ENCODE measurements at regions not wholly inside any gene's neighbourhood (a gene's known extent, or its start where the extent isn't known, plus 50 kb on each side); places are given as distances from the start of the nearest gene placed in this dataset.
A peak's percentile ranks its signal among the peaks of the same experiment; 100 is the strongest.

GRCh38 chr4:31585503-31585902, 865.3 kb downstream of the PCDH7 start:
- DNase-seq (ENCODE audit: low spot score) = no peak
- FAIRE-seq = no peak

GRCh38 chr4:31592293-31592692, 872.1 kb downstream of the PCDH7 start:
- FAIRE-seq = no peak
- no peak for DNase-seq (ENCODE audit: low spot score)

- DNase-seq (ENCODE audit: low spot score) = no peak
- FAIRE-seq = no peak
Measured at GRCh38 chr4:31595496-31595895, 875.3 kb downstream of the PCDH7 start.

GRCh38 chr4:31598639-31599038, 878.5 kb downstream of the PCDH7 start:
- DNase-seq (ENCODE audit: low spot score) (no peak), FAIRE-seq (no peak)

- FAIRE-seq = no peak
Measured at GRCh38 chr4:31601793-31602192, 881.6 kb downstream of the PCDH7 start.

GRCh38 chr4:31613946-31614623, 893.9 kb downstream of the PCDH7 start:
- peak; percentile 20 for FAIRE-seq
- DNase-seq (ENCODE audit: low spot score) = peak; percentile 60

More at GRCh38 chr4:31601793-31602192, 881.6 kb downstream of the PCDH7 start:
- no peak for DNase-seq (ENCODE audit: low spot score)

- DNase-seq (ENCODE audit: low spot score) (no peak), FAIRE-seq (no peak)
Measured at GRCh38 chr4:31617667-31618066, 897.5 kb downstream of the PCDH7 start.

GRCh38 chr4:31620476-31620875, 900.3 kb downstream of the PCDH7 start:
- DNase-seq (ENCODE audit: low spot score) = no peak
- no peak for FAIRE-seq

GRCh38 chr4:31645236-31645635, 925.1 kb downstream of the PCDH7 start:
- no peak for DNase-seq (ENCODE audit: low spot score)
- FAIRE-seq = no peak

- DNase-seq (ENCODE audit: low spot score) = no peak
- FAIRE-seq = no peak
Measured at GRCh38 chr4:31647786-31648185, 927.6 kb downstream of the PCDH7 start.

- FAIRE-seq (peak; percentile 69), DNase-seq (ENCODE audit: low spot score) (no peak)
Measured at GRCh38 chr4:31649878-31650277, 929.7 kb downstream of the PCDH7 start.

GRCh38 chr4:31651541-31651940, 931.4 kb downstream of the PCDH7 start:
- FAIRE-seq (no peak), DNase-seq (ENCODE audit: low spot score) (no peak)

GRCh38 chr4:31655328-31655727, 935.2 kb downstream of the PCDH7 start:
- no peak for FAIRE-seq
- DNase-seq (ENCODE audit: low spot score) = no peak

- FAIRE-seq (peak; percentile 2), DNase-seq (ENCODE audit: low spot score) (no peak)
Measured at GRCh38 chr4:31657859-31658570, 937.8 kb downstream of the PCDH7 start.

- FAIRE-seq (no peak), DNase-seq (ENCODE audit: low spot score) (no peak)
Measured at GRCh38 chr4:31660916-31661315, 940.7 kb downstream of the PCDH7 start.

- DNase-seq (ENCODE audit: low spot score) (no peak), FAIRE-seq (no peak)
Measured at GRCh38 chr4:31662951-31663350, 942.8 kb downstream of the PCDH7 start.

GRCh38 chr4:31667686-31668085, 947.5 kb downstream of the PCDH7 start:
- DNase-seq (ENCODE audit: low spot score) (no peak), FAIRE-seq (no peak)

- FAIRE-seq = no peak
- DNase-seq (ENCODE audit: low spot score) = no peak
Measured at GRCh38 chr4:31674313-31674947, 954.3 kb downstream of the PCDH7 start.

- DNase-seq (ENCODE audit: low spot score) (no peak), FAIRE-seq (no peak)
Measured at GRCh38 chr4:31678356-31678755, 958.2 kb downstream of the PCDH7 start.

- DNase-seq (ENCODE audit: low spot score) (no peak), FAIRE-seq (no peak)
Measured at GRCh38 chr4:31682796-31683195, 962.6 kb downstream of the PCDH7 start.

- FAIRE-seq = no peak
- DNase-seq (ENCODE audit: low spot score) = no peak
Measured at GRCh38 chr4:31687717-31688342, 967.7 kb downstream of the PCDH7 start.

GRCh38 chr4:31692399-31692940, 972.3 kb downstream of the PCDH7 start:
- DNase-seq (ENCODE audit: low spot score) (no peak), FAIRE-seq (no peak)
